IMR-90 (cell line): ENCODE measurements at regions not wholly inside any gene's neighbourhood (a gene's known extent, or its start where the extent isn't known, plus 50 kb on each side); places are given as distances from the start of the nearest gene placed in this dataset.

ENCODE experiments used
- ATAC-seq: fragments of 200-7000 bp; cut with Tn5 transposase; 2 replicates; pipeline ENCODE4 v1.9.1; 2020; ENCODE audit warnings: low read depth, mild to moderate bottlenecking, moderate library complexity
- BruUV-seq: library from RNA; stranded (reverse); fragments of 400-500 nt; replicated peaks from 2 replicates; lab custom pipeline; 2021; lab: Mats Ljungman, UMichigan
- CTCF ChIA-PET: fragments of 300-600 bp; formaldehyde crosslinking; extraction: SDS; loops from one replicate; lab custom pipeline; 2021; ENCODE audit warnings: antibody characterized with exemption; lab: Yijun Ruan, JAX
- POLR2A ChIA-PET: fragments of 300-600 bp; sonication (Branson Sonifier 250); formaldehyde crosslinking; loops from one replicate; lab custom pipeline; 2022; ENCODE audit warnings: antibody characterized with exemption; ENCODE audit not compliant: unreplicated experiment; lab: Charles Lee
- DNase-seq: peaks from one replicate; pipeline ENCODE4 v3.0.0; 2013
- H2AFZ ChIP-seq: replicated peaks from 2 replicates; pipeline ENCODE3; 2013; ENCODE audit warnings: low read length, mild to moderate bottlenecking; ENCODE audit not compliant: poor library complexity
- H2AK5ac ChIP-seq: 2 replicates; pipeline ENCODE4 v1.6.1; 2013; ENCODE audit warnings: low read depth, low read length, inconsistent platforms
- H2AK9ac ChIP-seq: replicated peaks from 2 replicates; pipeline ENCODE3; 2013; ENCODE audit warnings: mild to moderate bottlenecking, low read depth, low read length, moderate library complexity; ENCODE audit not compliant: poor library complexity
- H2BK120ac ChIP-seq: 2 replicates; pipeline ENCODE4 v1.6.1; 2013; ENCODE audit warnings: low read depth, low read length, inconsistent platforms
- H2BK15ac ChIP-seq: 3 replicates; pipeline ENCODE4 v1.6.1; 2013; ENCODE audit warnings: low read depth, low read length, inconsistent platforms
- H2BK20ac ChIP-seq: 2 replicates; pipeline ENCODE4 v1.6.1; 2013; ENCODE audit warnings: low read depth, mild to moderate bottlenecking, inconsistent platforms, low read length, moderate library complexity
- H2BK5ac ChIP-seq: 2 replicates; pipeline ENCODE4 v1.6.1; 2013; ENCODE audit warnings: mild to moderate bottlenecking, low read depth, low read length, inconsistent platforms; ENCODE audit not compliant: poor library complexity, severe bottlenecking
- H3K14ac ChIP-seq: replicated peaks from 2 replicates; pipeline ENCODE4 v1.6.1; 2013; ENCODE audit warnings: low read depth, low read length, inconsistent platforms
- H3K18ac ChIP-seq: 2 replicates; pipeline ENCODE4 v1.6.1; 2013; ENCODE audit warnings: low read depth, low read length, control low read depth
- H3K23ac ChIP-seq: 2 replicates; pipeline ENCODE4 v1.6.1; 2013; ENCODE audit warnings: low read depth, low read length, inconsistent platforms
- H3K27ac ChIP-seq: 2 replicates; pipeline ENCODE4 v1.5.1; 2013; ENCODE audit warnings: mild to moderate bottlenecking, control low read depth, low read length; ENCODE audit not compliant: insufficient read depth
- H3K27me3 ChIP-seq: 2 replicates; pipeline ENCODE4 v1.6.1; 2013; ENCODE audit warnings: low read length; ENCODE audit not compliant: control insufficient read depth, insufficient read depth
- H3K36me3 ChIP-seq: 2 replicates; pipeline ENCODE4 v1.6.1; 2013; ENCODE audit warnings: low read length, mixed read lengths; ENCODE audit not compliant: control insufficient read depth, insufficient read depth
- H3K4ac ChIP-seq: 2 replicates; pipeline ENCODE4 v1.6.1; 2013; ENCODE audit warnings: low read depth, low read length, inconsistent platforms
- H3K4me1 ChIP-seq: 2 replicates; pipeline ENCODE4 v1.6.1; 2013; ENCODE audit warnings: low read length, mixed read lengths; ENCODE audit not compliant: control insufficient read depth, insufficient read depth
- H3K4me2 ChIP-seq: 2 replicates; pipeline ENCODE4 v1.6.1; 2013; ENCODE audit warnings: low read depth, mild to moderate bottlenecking, control low read depth, low read length, moderate library complexity
- H3K4me3 ChIP-seq: 2 replicates; pipeline ENCODE4 v1.5.1; 2013; ENCODE audit warnings: low read depth, mild to moderate bottlenecking, control low read depth, low read length, moderate library complexity; ENCODE audit not compliant: insufficient read depth
- H3K56ac ChIP-seq: 2 replicates; pipeline ENCODE4 v1.6.1; 2013; ENCODE audit warnings: low read length, inconsistent platforms; ENCODE audit not compliant: insufficient read depth; ENCODE audit errors: extremely low read depth
- H3K79me1 ChIP-seq, 2 experiments: 2 replicates each; pipeline ENCODE4 v1.6.1; 2013; ENCODE audit warnings: low read length in 2 of 2, inconsistent platforms in 1 of 2, low read depth in 1 of 2
- H3K9ac ChIP-seq: 2 replicates; pipeline ENCODE4 v1.6.1; 2013; ENCODE audit warnings: low read depth, low read length, control low read depth
- H3K9me1 ChIP-seq: 2 replicates; pipeline ENCODE4 v1.6.1; 2013; ENCODE audit warnings: low read length, inconsistent platforms; ENCODE audit not compliant: insufficient read depth
- H3K9me3 ChIP-seq: 2 replicates; pipeline ENCODE4 v1.6.1; 2013; ENCODE audit warnings: low read length; ENCODE audit not compliant: control insufficient read depth, insufficient read depth
- H4K20me1 ChIP-seq: 2 replicates; pipeline ENCODE4 v1.6.1; 2013; ENCODE audit warnings: low read length, inconsistent platforms; ENCODE audit not compliant: insufficient read depth
- H4K5ac ChIP-seq: 2 replicates; pipeline ENCODE4 v1.6.1; 2013; ENCODE audit warnings: mild to moderate bottlenecking, low read depth, low read length, control low read depth
- H4K8ac ChIP-seq, 2 experiments: 2 replicates each; pipeline ENCODE4 v1.6.1; 2013; ENCODE audit warnings: low read depth in 2 of 2, low read length in 2 of 2, control low read depth in 1 of 2, inconsistent platforms in 1 of 2
- H4K91ac ChIP-seq: 2 replicates; pipeline ENCODE4 v1.6.1; 2013; ENCODE audit warnings: low read depth, low read length, inconsistent platforms; ENCODE audit not compliant: insufficient read depth
- BHLHE40 ChIP-seq: fragments of 150-350 bp; IDR thresholded peaks from 2 replicates; pipeline ENCODE4 v1.6.1; 2016; ENCODE audit warnings: mild to moderate bottlenecking, low read depth, low read length
- CEBPB ChIP-seq: IDR thresholded peaks from 2 replicates; pipeline ENCODE4 v1.6.1; 2012; ENCODE audit warnings: low read depth, low read length, improper control_type of control experiment
- CHD1 ChIP-seq: IDR thresholded peaks from 2 replicates; pipeline ENCODE4 v1.6.1; 2012; ENCODE audit warnings: low read depth, low read length, improper control_type of control experiment
- ELK1 ChIP-seq: fragments of 150-350 bp; IDR thresholded peaks from 2 replicates; pipeline ENCODE4 v1.6.1; 2016; ENCODE audit warnings: low read depth, mild to moderate bottlenecking, low read length, moderate library complexity, borderline replicate concordance
- FOS ChIP-seq: fragments of 150-350 bp; IDR thresholded peaks from 2 replicates; pipeline ENCODE4 v1.6.1; 2016; ENCODE audit warnings: low read depth, low read length
- MAFK ChIP-seq: IDR thresholded peaks from 2 replicates; pipeline ENCODE4 v1.6.1; 2012; ENCODE audit warnings: low read depth, low read length, improper control_type of control experiment
- MAZ ChIP-seq: IDR thresholded peaks from 2 replicates; pipeline ENCODE4 v1.6.1; 2012; ENCODE audit warnings: low read depth, mild to moderate bottlenecking, low read length, improper control_type of control experiment, moderate library complexity, borderline replicate concordance
- MXI1 ChIP-seq: IDR thresholded peaks from 2 replicates; pipeline ENCODE4 v1.6.1; 2012; ENCODE audit warnings: low read depth, mild to moderate bottlenecking, low read length, moderate library complexity, borderline replicate concordance
- NFE2L2 ChIP-seq: fragments of 150-350 bp; IDR thresholded peaks from 2 replicates; pipeline ENCODE4 v1.6.1; 2016; ENCODE audit warnings: low read depth, mild to moderate bottlenecking, low read length
- POLR2A ChIP-seq: IDR thresholded peaks from 2 replicates; pipeline ENCODE4 v1.6.1; 2012; ENCODE audit warnings: mild to moderate bottlenecking, low read depth, low read length
- RAD21 ChIP-seq: IDR thresholded peaks from 2 replicates; pipeline ENCODE4 v1.6.1; 2012; ENCODE audit warnings: low read length, improper control_type of control experiment
- RCOR1 ChIP-seq: IDR thresholded peaks from 2 replicates; pipeline ENCODE4 v1.6.1; 2012; ENCODE audit warnings: mild to moderate bottlenecking, low read length, improper control_type of control experiment; ENCODE audit not compliant: insufficient replicate concordance
- RFX5 ChIP-seq: IDR thresholded peaks from 2 replicates; pipeline ENCODE4 v1.8.0; 2012; ENCODE audit warnings: low read depth, mild to moderate bottlenecking, low read length, moderate library complexity
- SMC3 ChIP-seq: fragments of 150-350 bp; IDR thresholded peaks from 2 replicates; pipeline ENCODE4 v1.6.1; 2016; ENCODE audit warnings: low read depth, mild to moderate bottlenecking, antibody characterized with exemption, low read length, moderate library complexity
- USF2 ChIP-seq: fragments of 150-350 bp; IDR thresholded peaks from 2 replicates; pipeline ENCODE4 v1.6.1; 2017; ENCODE audit warnings: mild to moderate bottlenecking, antibody characterized with exemption, low read length, low read depth
- WGBS, 2 experiments: methylation state at CpG; one replicate each; pipeline versions ENCODE4 v1.1.5 to v1.1.7; 2013; ENCODE audit warnings: missing lambda C conversion rate in 2 of 2; ENCODE audit not compliant: insufficient read length in 1 of 2; ENCODE audit errors: extremely low coverage in 2 of 2; 5-methylcytosine and 5-hydroxymethylcytosine counted together
- dilution Hi-C: fragments of 300-500 bp; cut with HindIII; formaldehyde crosslinking; loops from one replicate; pipeline ENCODE4 v1.14.3; 2018; ENCODE audit warnings: low sequenced_read_pairs; ENCODE audit not compliant: unreplicated experiment
- in situ Hi-C: fragments of 300-500 bp; cut with MboI; formaldehyde crosslinking; loops from 3 replicates; pipeline ENCODE4 v1.14.3; 2019; ENCODE audit warnings: low sequenced_read_pairs, inconsistent platforms, mixed read lengths
- intact Hi-C: fragments of 100-400 bp; cut with micrococcal nuclease; formaldehyde crosslinking; loops from 2 replicates; pipeline ENCODE4 v1.10.0; 2022
- TF ChIP-seq, protein P1 (sequence below): conservative IDR thresholded peaks from 2 replicates; pipeline ENCODE4 v1.5.1; 2012; ENCODE audit warnings: mild to moderate bottlenecking, low read depth, low read length, improper control_type of control experiment

DNA sequence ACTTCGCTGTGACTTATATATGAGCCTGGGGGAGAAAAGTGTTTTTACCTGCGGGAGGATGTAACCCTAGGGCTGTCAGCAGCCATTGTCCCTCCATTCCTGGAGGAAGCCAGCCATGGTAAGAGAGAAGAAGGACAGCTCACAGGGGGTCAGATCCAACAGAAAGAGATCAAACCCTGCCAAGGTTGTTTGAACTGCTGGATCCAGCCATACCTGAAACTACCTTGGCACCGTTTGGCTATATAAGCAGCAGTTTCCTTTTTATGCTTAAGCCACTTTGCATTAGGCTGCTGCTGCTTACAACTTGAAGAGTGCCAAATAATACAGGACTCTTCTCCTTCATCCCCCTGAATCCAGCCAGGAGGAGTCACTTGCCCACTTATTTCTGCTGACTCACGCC is 205.5 kb downstream of the PHETA1 start:
- WGBS, 2 experiments, result no CpG with 5 or more reads among the region's 4 CpGs
- in situ Hi-C loops, result no loop called here

More for the DNA sequence above, 205.5 kb downstream of the PHETA1 start:
- H3K36me3 ChIP-seq, result no peaks in the 10 kb centered on the region
- ATAC-seq (no peak), DNase-seq (no peak)
- H3K18ac ChIP-seq, result no peak overlapping the region
- POLR2A ChIA-PET, result no interaction called here
- no peak overlapping the region for H3K9ac ChIP-seq
- CTCF ChIA-PET, result no interaction called here
- H3K79me1 ChIP-seq, result no peaks in the 10 kb centered on the region
- H3K23ac ChIP-seq, result no peak overlapping the region
- no peak overlapping the region for H3K4me3 ChIP-seq
- H3K9me1 ChIP-seq, result no peaks in the 10 kb centered on the region
- H2BK5ac ChIP-seq, result no peak overlapping the region
- TF ChIP-seq CEBPB (no peak), RCOR1 (no peak), BHLHE40 (no peak), MAZ (no peak), ELK1 (no peak), SMC3 (no peak), FOS (no peak), RAD21 (no peak), MXI1 (no peak), NFE2L2 (no peak), USF2 (no peak), MAFK (no peak), RFX5 (no peak), POLR2A (no peak), CHD1 (no peak)
- TF ChIP-seq, protein P1, sequence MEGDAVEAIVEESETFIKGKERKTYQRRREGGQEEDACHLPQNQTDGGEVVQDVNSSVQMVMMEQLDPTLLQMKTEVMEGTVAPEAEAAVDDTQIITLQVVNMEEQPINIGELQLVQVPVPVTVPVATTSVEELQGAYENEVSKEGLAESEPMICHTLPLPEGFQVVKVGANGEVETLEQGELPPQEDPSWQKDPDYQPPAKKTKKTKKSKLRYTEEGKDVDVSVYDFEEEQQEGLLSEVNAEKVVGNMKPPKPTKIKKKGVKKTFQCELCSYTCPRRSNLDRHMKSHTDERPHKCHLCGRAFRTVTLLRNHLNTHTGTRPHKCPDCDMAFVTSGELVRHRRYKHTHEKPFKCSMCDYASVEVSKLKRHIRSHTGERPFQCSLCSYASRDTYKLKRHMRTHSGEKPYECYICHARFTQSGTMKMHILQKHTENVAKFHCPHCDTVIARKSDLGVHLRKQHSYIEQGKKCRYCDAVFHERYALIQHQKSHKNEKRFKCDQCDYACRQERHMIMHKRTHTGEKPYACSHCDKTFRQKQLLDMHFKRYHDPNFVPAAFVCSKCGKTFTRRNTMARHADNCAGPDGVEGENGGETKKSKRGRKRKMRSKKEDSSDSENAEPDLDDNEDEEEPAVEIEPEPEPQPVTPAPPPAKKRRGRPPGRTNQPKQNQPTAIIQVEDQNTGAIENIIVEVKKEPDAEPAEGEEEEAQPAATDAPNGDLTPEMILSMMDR, result no peak
- no peaks in the 10 kb centered on the region for H3K9me3 ChIP-seq
- no peak overlapping the region for H3K4ac ChIP-seq
- no peak overlapping the region for H4K8ac ChIP-seq
- intact Hi-C loops (no loop called here), dilution Hi-C loops (no loop called here)
- no peaks in the 10 kb centered on the region for H4K20me1 ChIP-seq
- no peaks in the 10 kb centered on the region for H3K27me3 ChIP-seq
- no peak overlapping the region for H3K14ac ChIP-seq
- no peak overlapping the region for H2AK5ac ChIP-seq
- H3K56ac ChIP-seq, result no peak overlapping the region
- no peak overlapping the region for H2BK120ac ChIP-seq
- H3K4me2 ChIP-seq, result no peak overlapping the region
- no peak overlapping the region for H2AFZ ChIP-seq
- no peak overlapping the region for H4K91ac ChIP-seq
- no peak overlapping the region for H2BK20ac ChIP-seq
- no peaks in the 10 kb centered on the region for H3K4me1 ChIP-seq
- no peak overlapping the region for H2AK9ac ChIP-seq
- no peak overlapping the region for H4K5ac ChIP-seq
- H3K27ac ChIP-seq, result no peak overlapping the region
- no peak overlapping the region for H2BK15ac ChIP-seq
- BruUV-seq, result no TSS peak
